ENCODE measurements at regions not wholly inside any gene's neighbourhood (a gene's known extent, or its start where the extent isn't known, plus 50 kb on each side); places are given as distances from the start of the nearest gene placed in this dataset.

DNA sequence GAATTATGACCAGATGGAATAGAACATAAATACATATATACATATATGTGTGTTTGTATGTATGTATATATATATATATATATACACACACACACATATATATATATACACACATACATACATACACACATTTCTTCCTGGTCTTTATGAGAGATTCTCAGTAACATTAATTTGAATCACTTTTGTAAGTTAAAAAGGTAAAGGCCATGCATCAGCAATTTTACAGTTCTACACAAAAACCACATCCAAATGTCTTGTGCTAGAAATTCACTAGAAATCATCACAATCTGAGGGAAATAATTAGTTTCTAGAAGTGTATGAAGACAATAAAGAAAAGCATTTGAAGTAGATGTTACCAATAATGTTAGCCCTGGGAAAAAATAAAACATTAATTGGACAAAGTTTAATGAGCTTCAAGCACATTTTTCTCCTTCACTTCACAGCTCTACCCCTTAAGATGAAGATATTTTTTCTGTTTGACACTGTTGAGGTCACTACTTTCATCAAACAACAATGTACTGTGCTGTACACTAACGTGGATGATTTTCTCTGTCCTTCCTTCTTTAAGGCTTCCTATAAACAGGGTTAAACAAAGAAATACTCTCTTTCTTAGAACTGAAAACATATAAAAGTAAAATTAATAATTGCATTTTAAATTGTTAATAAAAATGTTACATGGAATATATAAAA, 189.2 kb upstream of the NR4A3 start:
- DNase-seq (ENCODE audit: low read depth), result no peak
- no peak for TF ChIP-seq CTCF (IDR thresholded peaks at IDR 0.05; ENCODE audit: low read depth, low read length, missing control alignments)
- H3K4me3 ChIP-seq (ENCODE audit: low read depth, low read length), result no peak overlapping the region

GRCh38 chr9:99633265-99633664, 188.4 kb upstream of the NR4A3 start:
- no peak for DNase-seq (ENCODE audit: low read depth)

GRCh38 chr9:99634186-99634585, 187.5 kb upstream of the NR4A3 start:
- H3K4me3 ChIP-seq (ENCODE audit: low read depth, low read length), result no peak overlapping the region
- no peak for TF ChIP-seq CTCF (IDR thresholded peaks at IDR 0.05; ENCODE audit: low read depth, low read length, missing control alignments)
- no peak for DNase-seq (ENCODE audit: low read depth)

More at GRCh38 chr9:99633265-99633664, 188.4 kb upstream of the NR4A3 start:
- no peak overlapping the region for H3K4me3 ChIP-seq (ENCODE audit: low read depth, low read length)
- no peak for TF ChIP-seq CTCF (IDR thresholded peaks at IDR 0.05; ENCODE audit: low read depth, low read length, missing control alignments)

DNA sequence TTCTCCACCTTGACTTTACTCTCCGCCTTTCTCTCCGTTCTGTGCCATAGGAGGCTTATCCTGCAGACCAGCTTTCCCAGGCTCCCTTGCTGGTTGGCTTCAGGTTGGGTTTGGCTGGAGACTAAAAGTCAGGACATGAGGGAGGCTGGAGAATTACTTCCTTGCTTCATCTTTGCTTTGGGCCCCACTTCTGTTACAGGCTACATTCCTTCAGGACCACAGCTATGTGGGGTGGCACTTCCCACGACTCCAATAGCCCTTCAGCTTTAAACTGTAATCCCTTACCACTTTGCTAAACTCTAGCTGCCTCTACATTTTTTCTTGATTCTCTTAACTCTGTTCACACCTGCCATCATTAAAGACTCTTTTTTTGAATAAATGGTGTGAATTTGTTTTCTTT, 186.7 kb upstream of the NR4A3 start:
- no peak for TF ChIP-seq CTCF (IDR thresholded peaks at IDR 0.05; ENCODE audit: low read depth, low read length, missing control alignments)
- DNase-seq (ENCODE audit: low read depth), result no peak
- no peak overlapping the region for H3K4me3 ChIP-seq (ENCODE audit: low read depth, low read length)

DNA sequence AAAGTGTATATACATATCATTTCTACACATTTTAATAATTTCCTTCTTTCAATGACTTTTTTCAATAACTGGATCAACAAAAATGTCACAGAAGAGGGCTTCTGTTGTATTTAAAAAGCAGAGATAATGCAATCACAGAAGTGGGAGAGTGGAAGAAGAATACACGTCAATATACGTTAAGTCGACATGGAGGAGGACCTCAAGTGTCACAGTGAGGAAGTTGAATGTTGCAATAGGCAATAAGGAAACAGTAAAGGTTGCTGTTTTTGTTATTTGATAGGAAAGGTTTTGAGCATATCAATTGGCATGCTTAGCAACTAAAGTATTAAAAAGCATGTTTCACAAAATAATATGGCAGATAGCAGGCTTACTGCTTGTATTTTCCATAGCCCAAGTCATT, 184.0 kb upstream of the NR4A3 start:
- no peak for TF ChIP-seq CTCF (IDR thresholded peaks at IDR 0.05; ENCODE audit: low read depth, low read length, missing control alignments)
- DNase-seq (ENCODE audit: low read depth), result no peak
- no peak overlapping the region for H3K4me3 ChIP-seq (ENCODE audit: low read depth, low read length)

DNA sequence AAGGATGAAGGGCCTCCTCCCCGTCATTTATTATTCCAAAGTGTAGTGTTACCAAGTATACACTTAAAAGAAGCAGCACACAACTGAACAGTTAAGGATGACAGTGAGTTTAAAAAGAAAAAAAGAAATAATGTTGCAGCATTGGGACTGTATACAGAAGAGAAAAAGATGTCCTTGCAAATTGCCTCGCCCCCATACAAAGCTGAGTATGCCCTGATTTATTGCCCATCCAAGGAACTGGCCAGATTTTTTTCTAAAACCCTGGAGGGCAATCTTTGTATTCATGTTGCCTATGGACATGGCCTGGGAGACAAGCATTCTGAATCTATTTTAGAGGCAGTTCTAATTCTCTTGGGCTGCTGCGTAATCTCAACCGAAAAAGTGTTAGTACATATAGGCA, 182.7 kb upstream of the NR4A3 start:
- no peak overlapping the region for H3K4me3 ChIP-seq (ENCODE audit: low read depth, low read length)
- no peak for DNase-seq (ENCODE audit: low read depth)
- TF ChIP-seq CTCF (IDR thresholded peaks at IDR 0.05; ENCODE audit: low read depth, low read length, missing control alignments), result no peak

- no peak overlapping the region for H3K4me3 ChIP-seq (ENCODE audit: low read depth, low read length)
- TF ChIP-seq CTCF (IDR thresholded peaks at IDR 0.05; ENCODE audit: low read depth, low read length, missing control alignments), result no peak
Measured at GRCh38 chr9:99647604-99648003, 174.1 kb upstream of the NR4A3 start.

More at GRCh38 chr9:99647604-99648003, 174.1 kb upstream of the NR4A3 start:
- DNase-seq (ENCODE audit: low read depth), result no peak
